ENCODE measurements at regions not wholly inside any gene's neighbourhood (a gene's known extent, or its start where the extent isn't known, plus 50 kb on each side); places are given as distances from the start of the nearest gene placed in this dataset.

- peaks cover 19% of the 10 kb centered on the region for H3K4me1 ChIP-seq (ENCODE audit: insufficient read depth, low read length, severe bottlenecking)
- H3K9ac ChIP-seq (ENCODE audit: low read length) = no peak overlapping the region
- H3K79me2 ChIP-seq (ENCODE audit: insufficient read depth, low read length) = no peaks in the 10 kb centered on the region
- no peaks in the 10 kb centered on the region for H3K36me3 ChIP-seq (ENCODE audit: insufficient read depth, low read length)
- no peak overlapping the region for H3K4me3 ChIP-seq (ENCODE audit: low read depth, low read length, poor library complexity, severe bottlenecking)
- H3F3A ChIP-seq (ENCODE audit: insufficient read depth, low read length) = no peaks in the 10 kb centered on the region
- no peak overlapping the region for H3K4me2 ChIP-seq (ENCODE audit: low read length)
- no peak overlapping the region for H2AFZ ChIP-seq (ENCODE audit: low read length)
- no peaks in the 10 kb centered on the region for H4K20me1 ChIP-seq (ENCODE audit: insufficient read depth, low read length)
- no peaks in the 10 kb centered on the region for H3K9me2 ChIP-seq (ENCODE audit: low read depth, low read length)
- no peaks in the 10 kb centered on the region for H3K27me3 ChIP-seq (ENCODE audit: insufficient read depth, low read length)
- TF ChIP-seq EZH2 (IDR thresholded peaks at IDR 0.05; ENCODE audit: borderline replicate concordance, low read length) = no peak
- TF ChIP-seq CTCF (IDR thresholded peaks at IDR 0.05; ENCODE audit: low read length) = no peak
- no peak overlapping the region for H3K27ac ChIP-seq (ENCODE audit: low read depth, low read length, poor library complexity, severe bottlenecking)
- no peaks in the 10 kb centered on the region for H3K9me3 ChIP-seq (ENCODE audit: low read length)
Measured at GRCh38 chr20:43837856-43838702, 76.6 kb upstream of the TOX2 start.

GRCh38 chr20:43836790-43837189 is 77.9 kb upstream of the TOX2 start:
- Histone ChIP-seq H3F3A (ENCODE audit: insufficient read depth, low read length) (no peaks in the 10 kb centered on the region), H3K4me3 (ENCODE audit: low read depth, low read length, poor library complexity, severe bottlenecking) (no peak overlapping the region), H4K20me1 (ENCODE audit: insufficient read depth, low read length) (no peaks in the 10 kb centered on the region), H3K27me3 (ENCODE audit: insufficient read depth, low read length) (0 out of 2 replicates have a peak, but pooled peaks cover 4% of the 10 kb centered on the region), H2AFZ (ENCODE audit: low read length) (no peak overlapping the region), H3K79me2 (ENCODE audit: insufficient read depth, low read length) (no peaks in the 10 kb centered on the region), H3K9ac (ENCODE audit: low read length) (no peak overlapping the region), H3K4me1 (ENCODE audit: insufficient read depth, low read length, severe bottlenecking) (peaks cover 19% of the 10 kb centered on the region), H3K27ac (ENCODE audit: low read depth, low read length, poor library complexity, severe bottlenecking) (no peak overlapping the region), H3K9me2 (ENCODE audit: low read depth, low read length) (no peaks in the 10 kb centered on the region), H3K36me3 (ENCODE audit: insufficient read depth, low read length) (no peaks in the 10 kb centered on the region), H3K9me3 (ENCODE audit: low read length) (no peaks in the 10 kb centered on the region), H3K4me2 (ENCODE audit: low read length) (no peak overlapping the region)
- no peak for TF ChIP-seq EZH2 (IDR thresholded peaks at IDR 0.05; ENCODE audit: borderline replicate concordance, low read length)

- no peaks in the 10 kb centered on the region for H3K79me2 ChIP-seq (ENCODE audit: insufficient read depth, low read length)
- no peak overlapping the region for H2AFZ ChIP-seq (ENCODE audit: low read length)
- TF ChIP-seq EZH2 (IDR thresholded peaks at IDR 0.05; ENCODE audit: borderline replicate concordance, low read length) = no peak
- TF ChIP-seq CTCF (IDR thresholded peaks at IDR 0.05; ENCODE audit: low read length) = no peak
- H3K27ac ChIP-seq (ENCODE audit: low read depth, low read length, poor library complexity, severe bottlenecking) = no peak overlapping the region
- no peaks in the 10 kb centered on the region for H3K9me2 ChIP-seq (ENCODE audit: low read depth, low read length)
- H4K20me1 ChIP-seq (ENCODE audit: insufficient read depth, low read length) = no peaks in the 10 kb centered on the region
- H3K4me1 ChIP-seq (ENCODE audit: insufficient read depth, low read length, severe bottlenecking) = peaks cover 17% of the 10 kb centered on the region
- no peak overlapping the region for H3K4me2 ChIP-seq (ENCODE audit: low read length)
- no peaks in the 10 kb centered on the region for H3K36me3 ChIP-seq (ENCODE audit: insufficient read depth, low read length)
- H3K9me3 ChIP-seq (ENCODE audit: low read length) = no peaks in the 10 kb centered on the region
- peaks cover 4% of the 10 kb centered on the region; the same call in 1 of the 2 replicates for H3K27me3 ChIP-seq (ENCODE audit: insufficient read depth, low read length)
- no peak overlapping the region for H3K4me3 ChIP-seq (ENCODE audit: low read depth, low read length, poor library complexity, severe bottlenecking)
- no peaks in the 10 kb centered on the region for H3F3A ChIP-seq (ENCODE audit: insufficient read depth, low read length)
- H3K9ac ChIP-seq (ENCODE audit: low read length) = no peak overlapping the region
Measured at GRCh38 chr20:43835944-43836508, 78.6 kb upstream of the TOX2 start.
